Immature natural killer cell (primary cell): ENCODE measurements at regions not wholly inside any gene's neighbourhood (a gene's known extent, or its start where the extent isn't known, plus 50 kb on each side); places are given as distances from the start of the nearest gene placed in this dataset.
"Not testable (repeated sequence)": the region's sequence is repeated elsewhere in the genome, so short reads cannot be mapped to it uniquely, and the experiment has no call there.

ENCODE experiments used
- DNase-seq, 3 donors: peaks; one replicate each; pipeline ENCODE4 v3.0.0; 2022; ENCODE audit warnings: mixed read lengths in 1 of 3
- H3K27ac Mint-ChIP-seq, 6 donors: one replicate each; pipeline ENCODE4 v1.8.0; 2020; ENCODE audit warnings: mixed read lengths in 6 of 6, mild to moderate bottlenecking in 5 of 6, inconsistent platforms in 4 of 6, moderate library complexity in 3 of 6
- H3K27me3 Mint-ChIP-seq, 3 donors: one replicate each; pipeline ENCODE4 v1.8.0; 2020 to 2021; ENCODE audit warnings: low read depth in 3 of 3, mild to moderate bottlenecking in 3 of 3, mixed read lengths in 3 of 3, moderate library complexity in 3 of 3, inconsistent platforms in 1 of 3
- H3K36me3 Mint-ChIP-seq, 3 donors: one replicate each; pipeline ENCODE4 v1.8.0; 2020; ENCODE audit warnings: mixed read lengths in 3 of 3, inconsistent platforms in 2 of 3, mild to moderate bottlenecking in 2 of 3
- H3K4me1 Mint-ChIP-seq, 2 donors: one replicate each; pipeline ENCODE4 v1.8.0; 2020; ENCODE audit warnings: inconsistent platforms in 2 of 2, mild to moderate bottlenecking in 2 of 2, mixed read lengths in 2 of 2, moderate library complexity in 1 of 2
- H3K4me3 Mint-ChIP-seq, 5 donors: one replicate each; pipeline ENCODE4 v1.8.0; 2020; ENCODE audit warnings: mild to moderate bottlenecking in 5 of 5, mixed read lengths in 5 of 5, inconsistent platforms in 3 of 5, moderate library complexity in 3 of 5
- H3K9me3 Mint-ChIP-seq, 6 donors: one replicate each; pipeline ENCODE4 v1.8.0; 2020; ENCODE audit warnings: mild to moderate bottlenecking in 6 of 6, mixed read lengths in 6 of 6, inconsistent platforms in 4 of 6, moderate library complexity in 3 of 6

- DNase-seq = peak; percentile 29 to 43 (median 31)
- not testable (repeated sequence) for H3K4me1 Mint-ChIP-seq, H3K36me3 Mint-ChIP-seq, H3K27me3 Mint-ChIP-seq, H3K9me3 Mint-ChIP-seq, H3K27ac Mint-ChIP-seq
- peak overlapping the region in 2 of 5 donors; percentile 27 to 44 for H3K4me3 Mint-ChIP-seq
Observed at GRCh38 chr4:9000505-9001001, 128.9 kb upstream of the HMX1 start.

- not testable (repeated sequence) for H3K4me3 Mint-ChIP-seq, H3K27me3 Mint-ChIP-seq, H3K27ac Mint-ChIP-seq, H3K9me3 Mint-ChIP-seq, H3K36me3 Mint-ChIP-seq, H3K4me1 Mint-ChIP-seq, DNase-seq
Observed at GRCh38 chr4:8992981-8993380, 121.3 kb upstream of the HMX1 start.

GRCh38 chr4:8991449-8991848 lies 119.8 kb upstream of the HMX1 start:
- not testable (repeated sequence) for H3K4me1 Mint-ChIP-seq, H3K27ac Mint-ChIP-seq, H3K9me3 Mint-ChIP-seq

GRCh38 chr4:8990341-8990740 lies 118.7 kb upstream of the HMX1 start:
- not testable (repeated sequence) for H3K27ac Mint-ChIP-seq, H3K4me1 Mint-ChIP-seq, H3K4me3 Mint-ChIP-seq, H3K27me3 Mint-ChIP-seq, DNase-seq, H3K9me3 Mint-ChIP-seq, H3K36me3 Mint-ChIP-seq

More at GRCh38 chr4:8991449-8991848, 119.8 kb upstream of the HMX1 start:
- not testable (repeated sequence) for H3K4me3 Mint-ChIP-seq, H3K27me3 Mint-ChIP-seq, DNase-seq, H3K36me3 Mint-ChIP-seq

GRCh38 chr4:8985786-8986185 lies 114.1 kb upstream of the HMX1 start:
- not testable (repeated sequence) for H3K36me3 Mint-ChIP-seq, H3K4me3 Mint-ChIP-seq, H3K27ac Mint-ChIP-seq, H3K4me1 Mint-ChIP-seq, H3K27me3 Mint-ChIP-seq, DNase-seq, H3K9me3 Mint-ChIP-seq

- H3K27me3 Mint-ChIP-seq, H3K4me1 Mint-ChIP-seq, H3K27ac Mint-ChIP-seq, H3K36me3 Mint-ChIP-seq, H3K9me3 Mint-ChIP-seq, H3K4me3 Mint-ChIP-seq, DNase-seq: not testable (repeated sequence)
Observed at GRCh38 chr4:8984641-8985040, 113.0 kb upstream of the HMX1 start.

GRCh38 chr4:8983921-8984320 lies 112.3 kb upstream of the HMX1 start:
- H3K9me3 Mint-ChIP-seq, H3K36me3 Mint-ChIP-seq, H3K4me1 Mint-ChIP-seq, DNase-seq, H3K4me3 Mint-ChIP-seq, H3K27me3 Mint-ChIP-seq, H3K27ac Mint-ChIP-seq: not testable (repeated sequence)

- not testable (repeated sequence) for H3K36me3 Mint-ChIP-seq, H3K27ac Mint-ChIP-seq, H3K27me3 Mint-ChIP-seq, H3K4me3 Mint-ChIP-seq, H3K4me1 Mint-ChIP-seq, H3K9me3 Mint-ChIP-seq, DNase-seq
Observed at GRCh38 chr4:8976466-8977128, 105.0 kb upstream of the HMX1 start.

- not testable (repeated sequence) for H3K36me3 Mint-ChIP-seq, H3K4me1 Mint-ChIP-seq, H3K27me3 Mint-ChIP-seq, H3K4me3 Mint-ChIP-seq, DNase-seq, H3K9me3 Mint-ChIP-seq, H3K27ac Mint-ChIP-seq
Observed at GRCh38 chr4:8972635-8973034, 101.0 kb upstream of the HMX1 start.

- H3K4me3 Mint-ChIP-seq, H3K27ac Mint-ChIP-seq, H3K27me3 Mint-ChIP-seq, H3K36me3 Mint-ChIP-seq, H3K4me1 Mint-ChIP-seq, H3K9me3 Mint-ChIP-seq, DNase-seq: not testable (repeated sequence)
Observed at GRCh38 chr4:8965896-8966295, 94.3 kb upstream of the HMX1 start.

- H3K27ac Mint-ChIP-seq, H3K36me3 Mint-ChIP-seq, H3K27me3 Mint-ChIP-seq, H3K9me3 Mint-ChIP-seq, H3K4me3 Mint-ChIP-seq, H3K4me1 Mint-ChIP-seq: not testable (repeated sequence)
- peak in 1 of 3 donors; percentile 4 for DNase-seq
Observed at GRCh38 chr4:8964201-8964788, 92.7 kb upstream of the HMX1 start.

- H3K27ac Mint-ChIP-seq, DNase-seq, H3K36me3 Mint-ChIP-seq, H3K27me3 Mint-ChIP-seq, H3K4me3 Mint-ChIP-seq, H3K9me3 Mint-ChIP-seq, H3K4me1 Mint-ChIP-seq: not testable (repeated sequence)
Observed at GRCh38 chr4:8963533-8963932, 91.9 kb upstream of the HMX1 start.

GRCh38 chr4:8961343-8961742 lies 89.7 kb upstream of the HMX1 start:
- not testable (repeated sequence) for H3K4me3 Mint-ChIP-seq, H3K27ac Mint-ChIP-seq, H3K27me3 Mint-ChIP-seq

GRCh38 chr4:8959471-8959870 lies 87.8 kb upstream of the HMX1 start:
- not testable (repeated sequence) for DNase-seq, H3K4me3 Mint-ChIP-seq, H3K4me1 Mint-ChIP-seq, H3K9me3 Mint-ChIP-seq, H3K36me3 Mint-ChIP-seq, H3K27me3 Mint-ChIP-seq, H3K27ac Mint-ChIP-seq

More at GRCh38 chr4:8961343-8961742, 89.7 kb upstream of the HMX1 start:
- H3K4me1 Mint-ChIP-seq, H3K9me3 Mint-ChIP-seq, H3K36me3 Mint-ChIP-seq: not testable (repeated sequence)
- DNase-seq = peak in 1 of 3 donors; percentile 4

- H3K27ac Mint-ChIP-seq, H3K36me3 Mint-ChIP-seq, H3K4me1 Mint-ChIP-seq, DNase-seq, H3K4me3 Mint-ChIP-seq, H3K27me3 Mint-ChIP-seq, H3K9me3 Mint-ChIP-seq: not testable (repeated sequence)
Observed at GRCh38 chr4:8954001-8954400, 82.4 kb upstream of the HMX1 start.
